ENCODE measurements at regions not wholly inside any gene's neighbourhood (a gene's known extent, or its start where the extent isn't known, plus 50 kb on each side); places are given as distances from the start of the nearest gene placed in this dataset.

DNA sequence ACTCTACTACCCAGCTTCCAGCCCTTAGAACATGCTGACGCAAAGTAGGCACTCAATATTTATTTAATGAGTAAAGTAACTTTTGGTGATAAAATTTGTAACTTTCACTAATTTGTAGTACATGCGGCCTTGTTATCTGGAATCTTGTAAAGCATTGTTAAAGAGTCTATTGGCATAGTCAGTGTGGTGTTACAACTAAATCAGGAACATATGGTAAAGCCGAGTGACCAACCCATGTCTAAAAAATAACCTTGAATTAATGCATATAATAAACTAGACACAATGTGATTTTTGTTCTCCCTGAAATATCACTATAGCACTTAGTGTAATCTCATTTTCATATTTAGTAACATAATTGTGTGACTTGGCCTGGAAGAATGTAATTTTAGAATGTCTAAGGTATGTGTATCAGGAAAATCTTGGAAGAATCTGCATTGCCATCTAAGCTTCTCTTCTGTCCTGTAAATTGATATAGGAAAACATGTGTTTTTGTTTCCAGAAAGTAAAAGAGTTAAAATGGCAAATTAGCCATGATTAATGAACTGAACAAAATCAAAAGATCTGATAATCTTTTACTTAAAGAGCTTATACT lies 256.7 kb upstream of the GNAI1 start:
- ChIA-PET POLR2A (no interaction called here), CTCF (no interaction called here)
- H3K4me3 Mint-ChIP-seq, result no peak overlapping the region
- DNase-seq (ENCODE audit: low spot score) (no peak), ATAC-seq (no peak)
- TF ChIP-seq, protein P1, sequence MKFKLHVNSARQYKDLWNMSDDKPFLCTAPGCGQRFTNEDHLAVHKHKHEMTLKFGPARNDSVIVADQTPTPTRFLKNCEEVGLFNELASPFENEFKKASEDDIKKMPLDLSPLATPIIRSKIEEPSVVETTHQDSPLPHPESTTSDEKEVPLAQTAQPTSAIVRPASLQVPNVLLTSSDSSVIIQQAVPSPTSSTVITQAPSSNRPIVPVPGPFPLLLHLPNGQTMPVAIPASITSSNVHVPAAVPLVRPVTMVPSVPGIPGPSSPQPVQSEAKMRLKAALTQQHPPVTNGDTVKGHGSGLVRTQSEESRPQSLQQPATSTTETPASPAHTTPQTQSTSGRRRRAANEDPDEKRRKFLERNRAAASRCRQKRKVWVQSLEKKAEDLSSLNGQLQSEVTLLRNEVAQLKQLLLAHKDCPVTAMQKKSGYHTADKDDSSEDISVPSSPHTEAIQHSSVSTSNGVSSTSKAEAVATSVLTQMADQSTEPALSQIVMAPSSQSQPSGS (CRISPR knock-in tag; IDR thresholded peaks at IDR 0.05; ENCODE audit: borderline replicate concordance, low read depth), result no peak
- TF ChIP-seq, protein P2, sequence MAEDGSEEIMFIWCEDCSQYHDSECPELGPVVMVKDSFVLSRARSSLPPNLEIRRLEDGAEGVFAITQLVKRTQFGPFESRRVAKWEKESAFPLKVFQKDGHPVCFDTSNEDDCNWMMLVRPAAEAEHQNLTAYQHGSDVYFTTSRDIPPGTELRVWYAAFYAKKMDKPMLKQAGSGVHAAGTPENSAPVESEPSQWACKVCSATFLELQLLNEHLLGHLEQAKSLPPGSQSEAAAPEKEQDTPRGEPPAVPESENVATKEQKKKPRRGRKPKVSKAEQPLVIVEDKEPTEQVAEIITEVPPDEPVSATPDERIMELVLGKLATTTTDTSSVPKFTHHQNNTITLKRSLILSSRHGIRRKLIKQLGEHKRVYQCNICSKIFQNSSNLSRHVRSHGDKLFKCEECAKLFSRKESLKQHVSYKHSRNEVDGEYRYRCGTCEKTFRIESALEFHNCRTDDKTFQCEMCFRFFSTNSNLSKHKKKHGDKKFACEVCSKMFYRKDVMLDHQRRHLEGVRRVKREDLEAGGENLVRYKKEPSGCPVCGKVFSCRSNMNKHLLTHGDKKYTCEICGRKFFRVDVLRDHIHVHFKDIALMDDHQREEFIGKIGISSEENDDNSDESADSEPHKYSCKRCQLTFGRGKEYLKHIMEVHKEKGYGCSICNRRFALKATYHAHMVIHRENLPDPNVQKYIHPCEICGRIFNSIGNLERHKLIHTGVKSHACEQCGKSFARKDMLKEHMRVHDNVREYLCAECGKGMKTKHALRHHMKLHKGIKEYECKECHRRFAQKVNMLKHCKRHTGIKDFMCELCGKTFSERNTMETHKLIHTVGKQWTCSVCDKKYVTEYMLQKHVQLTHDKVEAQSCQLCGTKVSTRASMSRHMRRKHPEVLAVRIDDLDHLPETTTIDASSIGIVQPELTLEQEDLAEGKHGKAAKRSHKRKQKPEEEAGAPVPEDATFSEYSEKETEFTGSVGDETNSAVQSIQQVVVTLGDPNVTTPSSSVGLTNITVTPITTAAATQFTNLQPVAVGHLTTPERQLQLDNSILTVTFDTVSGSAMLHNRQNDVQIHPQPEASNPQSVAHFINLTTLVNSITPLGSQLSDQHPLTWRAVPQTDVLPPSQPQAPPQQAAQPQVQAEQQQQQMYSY (CRISPR knock-in tag; IDR thresholded peaks at IDR 0.05), result no peak
- TF ChIP-seq, protein P3, sequence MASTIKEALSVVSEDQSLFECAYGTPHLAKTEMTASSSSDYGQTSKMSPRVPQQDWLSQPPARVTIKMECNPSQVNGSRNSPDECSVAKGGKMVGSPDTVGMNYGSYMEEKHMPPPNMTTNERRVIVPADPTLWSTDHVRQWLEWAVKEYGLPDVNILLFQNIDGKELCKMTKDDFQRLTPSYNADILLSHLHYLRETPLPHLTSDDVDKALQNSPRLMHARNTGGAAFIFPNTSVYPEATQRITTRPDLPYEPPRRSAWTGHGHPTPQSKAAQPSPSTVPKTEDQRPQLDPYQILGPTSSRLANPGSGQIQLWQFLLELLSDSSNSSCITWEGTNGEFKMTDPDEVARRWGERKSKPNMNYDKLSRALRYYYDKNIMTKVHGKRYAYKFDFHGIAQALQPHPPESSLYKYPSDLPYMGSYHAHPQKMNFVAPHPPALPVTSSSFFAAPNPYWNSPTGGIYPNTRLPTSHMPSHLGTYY (CRISPR knock-in tag; IDR thresholded peaks at IDR 0.05), result no peak
- no peak overlapping the region for H3K27ac Mint-ChIP-seq
- no peaks in the 10 kb centered on the region for H3K4me1 Mint-ChIP-seq
- H3K36me3 Mint-ChIP-seq, result no peaks in the 10 kb centered on the region
- H3K9me3 Mint-ChIP-seq, result no peaks in the 10 kb centered on the region
- H3K27me3 Mint-ChIP-seq (ENCODE audit: low read depth), result no peaks in the 10 kb centered on the region

DNA sequence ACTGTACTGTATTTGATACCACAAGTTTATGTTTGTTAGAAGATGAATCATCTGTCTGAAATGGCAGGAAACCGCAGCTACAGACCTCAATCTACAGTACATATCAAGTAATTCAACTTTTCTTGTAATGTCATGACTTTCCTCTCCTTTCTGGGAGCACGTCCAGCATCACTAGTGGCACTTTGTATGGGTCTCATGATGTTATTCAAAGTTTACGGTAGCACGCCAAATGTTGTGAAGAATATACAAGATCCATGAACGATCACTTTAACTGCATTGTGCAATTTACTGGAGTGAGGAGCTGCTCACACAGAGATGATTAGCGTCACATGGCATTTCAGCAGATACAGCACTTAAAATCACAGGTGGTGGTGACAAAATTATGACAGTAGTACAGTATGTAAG lies 257.8 kb upstream of the GNAI1 start:
- ATAC-seq (no peak), DNase-seq (ENCODE audit: low spot score) (no peak)
- TF ChIP-seq NFE2L1 (CRISPR knock-in tag; IDR thresholded peaks at IDR 0.05) (no peak), ATF1 (CRISPR knock-in tag; IDR thresholded peaks at IDR 0.05) (no peak), ZBTB21 (CRISPR knock-in tag; IDR thresholded peaks at IDR 0.05; ENCODE audit: borderline replicate concordance) (no peak), GTF2I (CRISPR knock-in tag; conservative IDR thresholded peaks at IDR 0.05) (no peak), TEAD1 (CRISPR knock-in tag; IDR thresholded peaks at IDR 0.05) (no peak), ZNF671 (CRISPR knock-in tag; IDR thresholded peaks at IDR 0.05) (no peak), SMAD3 (CRISPR knock-in tag; IDR thresholded peaks at IDR 0.05; ENCODE audit: borderline replicate concordance) (no peak), NR2C2 (CRISPR knock-in tag; IDR thresholded peaks at IDR 0.05) (no peak)
- TF ChIP-seq, protein P4, sequence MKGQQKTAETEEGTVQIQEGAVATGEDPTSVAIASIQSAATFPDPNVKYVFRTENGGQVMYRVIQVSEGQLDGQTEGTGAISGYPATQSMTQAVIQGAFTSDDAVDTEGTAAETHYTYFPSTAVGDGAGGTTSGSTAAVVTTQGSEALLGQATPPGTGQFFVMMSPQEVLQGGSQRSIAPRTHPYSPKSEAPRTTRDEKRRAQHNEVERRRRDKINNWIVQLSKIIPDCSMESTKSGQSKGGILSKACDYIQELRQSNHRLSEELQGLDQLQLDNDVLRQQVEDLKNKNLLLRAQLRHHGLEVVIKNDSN (CRISPR knock-in tag; IDR thresholded peaks at IDR 0.05), result no peak
- TF ChIP-seq, protein P5, sequence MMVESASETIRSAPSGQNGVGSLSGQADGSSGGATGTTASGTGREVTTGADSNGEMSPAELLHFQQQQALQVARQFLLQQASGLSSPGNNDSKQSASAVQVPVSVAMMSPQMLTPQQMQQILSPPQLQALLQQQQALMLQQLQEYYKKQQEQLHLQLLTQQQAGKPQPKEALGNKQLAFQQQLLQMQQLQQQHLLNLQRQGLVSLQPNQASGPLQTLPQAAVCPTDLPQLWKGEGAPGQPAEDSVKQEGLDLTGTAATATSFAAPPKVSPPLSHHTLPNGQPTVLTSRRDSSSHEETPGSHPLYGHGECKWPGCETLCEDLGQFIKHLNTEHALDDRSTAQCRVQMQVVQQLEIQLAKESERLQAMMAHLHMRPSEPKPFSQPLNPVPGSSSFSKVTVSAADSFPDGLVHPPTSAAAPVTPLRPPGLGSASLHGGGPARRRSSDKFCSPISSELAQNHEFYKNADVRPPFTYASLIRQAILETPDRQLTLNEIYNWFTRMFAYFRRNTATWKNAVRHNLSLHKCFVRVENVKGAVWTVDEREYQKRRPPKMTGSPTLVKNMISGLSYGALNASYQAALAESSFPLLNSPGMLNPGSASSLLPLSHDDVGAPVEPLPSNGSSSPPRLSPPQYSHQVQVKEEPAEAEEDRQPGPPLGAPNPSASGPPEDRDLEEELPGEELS (CRISPR knock-in tag; IDR thresholded peaks at IDR 0.05), result no peak
- TF ChIP-seq, protein P6, sequence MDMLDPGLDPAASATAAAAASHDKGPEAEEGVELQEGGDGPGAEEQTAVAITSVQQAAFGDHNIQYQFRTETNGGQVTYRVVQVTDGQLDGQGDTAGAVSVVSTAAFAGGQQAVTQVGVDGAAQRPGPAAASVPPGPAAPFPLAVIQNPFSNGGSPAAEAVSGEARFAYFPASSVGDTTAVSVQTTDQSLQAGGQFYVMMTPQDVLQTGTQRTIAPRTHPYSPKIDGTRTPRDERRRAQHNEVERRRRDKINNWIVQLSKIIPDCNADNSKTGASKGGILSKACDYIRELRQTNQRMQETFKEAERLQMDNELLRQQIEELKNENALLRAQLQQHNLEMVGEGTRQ (CRISPR knock-in tag; IDR thresholded peaks at IDR 0.05), result no peak
- TF ChIP-seq, protein P7, sequence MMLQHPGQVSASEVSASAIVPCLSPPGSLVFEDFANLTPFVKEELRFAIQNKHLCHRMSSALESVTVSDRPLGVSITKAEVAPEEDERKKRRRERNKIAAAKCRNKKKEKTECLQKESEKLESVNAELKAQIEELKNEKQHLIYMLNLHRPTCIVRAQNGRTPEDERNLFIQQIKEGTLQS (CRISPR knock-in tag; conservative IDR thresholded peaks at IDR 0.05), result no peak
- TF ChIP-seq, protein P8, sequence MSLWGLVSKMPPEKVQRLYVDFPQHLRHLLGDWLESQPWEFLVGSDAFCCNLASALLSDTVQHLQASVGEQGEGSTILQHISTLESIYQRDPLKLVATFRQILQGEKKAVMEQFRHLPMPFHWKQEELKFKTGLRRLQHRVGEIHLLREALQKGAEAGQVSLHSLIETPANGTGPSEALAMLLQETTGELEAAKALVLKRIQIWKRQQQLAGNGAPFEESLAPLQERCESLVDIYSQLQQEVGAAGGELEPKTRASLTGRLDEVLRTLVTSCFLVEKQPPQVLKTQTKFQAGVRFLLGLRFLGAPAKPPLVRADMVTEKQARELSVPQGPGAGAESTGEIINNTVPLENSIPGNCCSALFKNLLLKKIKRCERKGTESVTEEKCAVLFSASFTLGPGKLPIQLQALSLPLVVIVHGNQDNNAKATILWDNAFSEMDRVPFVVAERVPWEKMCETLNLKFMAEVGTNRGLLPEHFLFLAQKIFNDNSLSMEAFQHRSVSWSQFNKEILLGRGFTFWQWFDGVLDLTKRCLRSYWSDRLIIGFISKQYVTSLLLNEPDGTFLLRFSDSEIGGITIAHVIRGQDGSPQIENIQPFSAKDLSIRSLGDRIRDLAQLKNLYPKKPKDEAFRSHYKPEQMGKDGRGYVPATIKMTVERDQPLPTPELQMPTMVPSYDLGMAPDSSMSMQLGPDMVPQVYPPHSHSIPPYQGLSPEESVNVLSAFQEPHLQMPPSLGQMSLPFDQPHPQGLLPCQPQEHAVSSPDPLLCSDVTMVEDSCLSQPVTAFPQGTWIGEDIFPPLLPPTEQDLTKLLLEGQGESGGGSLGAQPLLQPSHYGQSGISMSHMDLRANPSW (CRISPR knock-in tag; conservative IDR thresholded peaks at IDR 0.05; ENCODE audit: low read depth), result no peak
- Mint-ChIP-seq H3K27ac (no peak overlapping the region), H3K36me3 (no peaks in the 10 kb centered on the region), H3K4me1 (no peaks in the 10 kb centered on the region), H3K4me3 (no peak overlapping the region), H3K27me3 (ENCODE audit: low read depth) (no peaks in the 10 kb centered on the region), H3K9me3 (no peaks in the 10 kb centered on the region)
- CTCF ChIA-PET, result no interaction called here
- POLR2A ChIA-PET, result no interaction called here
